ENCODE measurements at regions not wholly inside any gene's neighbourhood (a gene's known extent, or its start where the extent isn't known, plus 50 kb on each side); places are given as distances from the start of the nearest gene placed in this dataset.

DNA sequence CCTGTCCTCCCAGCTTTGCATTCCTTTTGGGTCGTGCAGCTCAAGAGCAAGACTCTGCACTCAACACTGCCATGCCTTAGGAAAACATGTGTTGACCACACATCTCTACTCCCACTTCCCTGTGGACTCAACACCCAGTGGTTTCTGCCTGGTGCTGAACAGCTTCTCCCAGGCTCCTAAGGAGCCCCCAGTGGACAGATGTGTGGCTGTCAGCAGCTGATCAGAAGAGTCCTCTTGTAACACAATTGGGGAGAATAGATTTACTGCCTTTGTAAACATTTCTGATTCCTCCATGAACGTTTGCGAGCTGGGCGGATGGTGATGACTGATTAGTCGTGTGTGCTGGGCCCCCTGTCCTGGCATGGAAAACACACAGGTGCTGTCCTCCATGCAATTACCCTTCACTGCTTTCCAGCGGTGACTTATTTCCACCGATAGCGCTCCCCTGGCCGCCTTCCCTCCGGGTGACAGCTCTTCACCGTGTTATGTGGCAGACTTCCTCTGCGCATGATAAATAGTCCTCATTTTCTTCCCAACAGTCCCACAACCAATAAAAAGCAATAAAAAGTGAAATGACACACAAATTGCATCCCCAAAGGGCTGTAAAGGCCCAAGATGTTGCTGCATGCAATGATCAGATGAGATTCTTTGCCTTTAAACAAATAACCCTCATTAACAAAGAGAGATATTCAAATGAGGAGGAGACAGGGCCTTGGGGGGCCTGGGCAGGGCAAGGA lies 249.4 kb upstream of the AJAP1 start:
- H3K4me3 ChIP-seq (replicated peaks in 1 of 3; ENCODE audit: insufficient read depth in 1 of 3, low read depth in 1 of 3, low read length in 3 of 3), result no peak overlapping the region
- H3K4me1 ChIP-seq (ENCODE audit: control insufficient read depth, extremely low read depth, insufficient read depth, low read length), result no peaks in the 10 kb centered on the region
- FAIRE-seq (no peak), DNase-seq (ENCODE audit: low read depth, low spot score) (no peak)
- H3K9me1 ChIP-seq (replicated peaks; ENCODE audit: control insufficient read depth, extremely low read depth, insufficient read depth, low read length), result no peaks in the 10 kb centered on the region
- H3K9ac ChIP-seq (replicated peaks; ENCODE audit: extremely low read depth, insufficient read depth, low read length), result no peak overlapping the region
- H3K27me3 ChIP-seq (ENCODE audit: control insufficient read depth in 2 of 2, insufficient read depth in 2 of 2, low read length in 2 of 2), result no peaks in the 10 kb centered on the region
- ChIA-PET POLR2A (no interaction called here), CTCF (no interaction called here)
- no peaks in the 10 kb centered on the region for H3K79me2 ChIP-seq (ENCODE audit: control insufficient read depth, insufficient read depth, low read length)
- intact Hi-C loops (cut with micrococcal nuclease) (no loop called here), dilution Hi-C loops (cut with MboI; ENCODE audit: extremely low pct_ligation_motif_present, low sequenced_read_pairs) (no loop called here)
- no peak for TF ChIP-seq MYC (IDR thresholded peaks at IDR 0.05; ENCODE audit: low read depth, low read length)
- no peak for TF ChIP-seq JUN (IDR thresholded peaks at IDR 0.05; ENCODE audit: borderline replicate concordance, insufficient read depth, insufficient read length, low read depth)
- TF ChIP-seq POLR2A (IDR thresholded peaks at IDR 0.05; ENCODE audit: low read depth, low read length), result no peak
- TF ChIP-seq POLR2AphosphoS5 (IDR thresholded peaks at IDR 0.05; ENCODE audit: insufficient read depth, low read depth, low read length), result no peak
- no peak for TF ChIP-seq FOS (IDR thresholded peaks at IDR 0.05; ENCODE audit: borderline replicate concordance, insufficient read depth, low read length)
- TF ChIP-seq, protein P1, sequence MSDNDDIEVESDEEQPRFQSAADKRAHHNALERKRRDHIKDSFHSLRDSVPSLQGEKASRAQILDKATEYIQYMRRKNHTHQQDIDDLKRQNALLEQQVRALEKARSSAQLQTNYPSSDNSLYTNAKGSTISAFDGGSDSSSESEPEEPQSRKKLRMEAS (IDR thresholded peaks at IDR 0.05; ENCODE audit: insufficient read depth, insufficient read length), result no peak
- no peak for TF ChIP-seq GATA2 (IDR thresholded peaks at IDR 0.05; ENCODE audit: insufficient read depth, insufficient read length, low read depth, low read length)
- no peak for TF ChIP-seq EZH2 (IDR thresholded peaks at IDR 0.05; ENCODE audit: borderline replicate concordance, low read depth, low read length, severe bottlenecking)
- no peak for TF ChIP-seq CTCF (IDR thresholded peaks at IDR 0.05; ENCODE audit: extremely low read depth in 1 of 2, insufficient read depth in 1 of 2, low read depth in 1 of 2, low read length in 2 of 2)
- no peaks in the 10 kb centered on the region for H3K36me3 ChIP-seq (ENCODE audit: control insufficient read depth in 2 of 2, extremely low read depth in 1 of 2, insufficient read depth in 2 of 2, low read length in 2 of 2)
- no peak overlapping the region for H3K4me2 ChIP-seq (ENCODE audit: insufficient read depth, low read length)
- H2AFZ ChIP-seq (ENCODE audit: low read depth, low read length), result no peak overlapping the region
- no peaks in the 10 kb centered on the region for H4K20me1 ChIP-seq (replicated peaks; ENCODE audit: control insufficient read depth, extremely low read depth, insufficient read depth, low read length)
- no TSS peak for BruUV-seq (replicated peaks)
- no peak overlapping the region for H3K27ac ChIP-seq (ENCODE audit: insufficient read depth, low read depth, low read length)
- H3K9me3 ChIP-seq (replicated peaks; ENCODE audit: control insufficient read depth, insufficient read depth, low read length), result peaks cover 3% of the 10 kb centered on the region
